Sigmoid colon (tissue), 4 donors: ENCODE measurements at regions not wholly inside any gene's neighbourhood (a gene's known extent, or its start where the extent isn't known, plus 50 kb on each side); places are given as distances from the start of the nearest gene placed in this dataset.

Experiments
- POLR2AphosphoS5 ChIP-seq, 4 donors: sonication (generic); formaldehyde crosslinking; IDR thresholded peaks; one replicate each; pipeline ENCODE4 v1.6.1; 2017; ENCODE audit warnings: antibody characterized with exemption in 4 of 4
- TF ChIP-seq, protein P1 (sequence below), 4 experiments: fragments of 450-650 bp in 3 of 4; fragments of 200-600 bp in 1 of 4; IDR thresholded peaks; one replicate each; pipeline ENCODE4 v1.5.1; 2016 to 2019; ENCODE audit warnings: antibody characterized with exemption in 4 of 4, mild to moderate bottlenecking in 3 of 4, moderate library complexity in 2 of 4

DNA sequence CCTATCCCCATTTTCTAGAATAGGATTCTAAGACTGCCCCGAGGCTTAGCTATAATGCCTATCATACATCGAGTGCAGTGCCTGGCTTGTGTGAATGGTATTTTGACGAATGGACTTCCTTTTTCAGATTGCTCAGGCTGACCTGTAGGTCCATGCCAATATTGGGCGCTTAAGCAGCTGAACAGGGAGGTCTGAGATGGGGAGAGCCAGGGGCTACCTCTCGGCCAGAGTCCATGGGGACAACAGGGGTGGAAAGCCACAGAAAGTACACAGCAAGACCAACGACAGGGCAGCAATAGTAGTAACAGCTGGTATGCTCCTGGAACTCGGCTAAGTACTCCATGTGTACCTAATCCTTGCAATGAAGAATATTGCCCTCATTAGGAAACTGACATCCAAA, 91.7 kb upstream of the WSCD1 start:
- TF ChIP-seq, protein P1, sequence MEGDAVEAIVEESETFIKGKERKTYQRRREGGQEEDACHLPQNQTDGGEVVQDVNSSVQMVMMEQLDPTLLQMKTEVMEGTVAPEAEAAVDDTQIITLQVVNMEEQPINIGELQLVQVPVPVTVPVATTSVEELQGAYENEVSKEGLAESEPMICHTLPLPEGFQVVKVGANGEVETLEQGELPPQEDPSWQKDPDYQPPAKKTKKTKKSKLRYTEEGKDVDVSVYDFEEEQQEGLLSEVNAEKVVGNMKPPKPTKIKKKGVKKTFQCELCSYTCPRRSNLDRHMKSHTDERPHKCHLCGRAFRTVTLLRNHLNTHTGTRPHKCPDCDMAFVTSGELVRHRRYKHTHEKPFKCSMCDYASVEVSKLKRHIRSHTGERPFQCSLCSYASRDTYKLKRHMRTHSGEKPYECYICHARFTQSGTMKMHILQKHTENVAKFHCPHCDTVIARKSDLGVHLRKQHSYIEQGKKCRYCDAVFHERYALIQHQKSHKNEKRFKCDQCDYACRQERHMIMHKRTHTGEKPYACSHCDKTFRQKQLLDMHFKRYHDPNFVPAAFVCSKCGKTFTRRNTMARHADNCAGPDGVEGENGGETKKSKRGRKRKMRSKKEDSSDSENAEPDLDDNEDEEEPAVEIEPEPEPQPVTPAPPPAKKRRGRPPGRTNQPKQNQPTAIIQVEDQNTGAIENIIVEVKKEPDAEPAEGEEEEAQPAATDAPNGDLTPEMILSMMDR (IDR thresholded peaks at IDR 0.05): no peak
- TF ChIP-seq POLR2AphosphoS5 (IDR thresholded peaks at IDR 0.05): no peak
